Lung (tissue), 11 donors: ENCODE measurements at regions not wholly inside any gene's neighbourhood (a gene's known extent, or its start where the extent isn't known, plus 50 kb on each side); places are given as distances from the start of the nearest gene placed in this dataset.

Source experiments
- ATAC-seq: fragments of 200-7000 bp; cut with Tn5 transposase; one replicate; pipeline ENCODE4 v1.9.1; 2020; ENCODE audit warnings: moderate number of reproducible peaks; ENCODE audit not compliant: insufficient read depth, low FRiP score
- DNase-seq, 3 donors: peaks; one replicate each; pipeline ENCODE4 v3.0.0-alpha.2; 2013 to 2017
- H3K27ac ChIP-seq, 2 donors: one replicate each; pipeline ENCODE4 v1.5.1; 2013; ENCODE audit warnings: mild to moderate bottlenecking in 2 of 2, moderate library complexity in 2 of 2, control low read depth in 1 of 2, inconsistent platforms in 1 of 2, low read depth in 1 of 2, low read length in 1 of 2
- H3K27me3 ChIP-seq, 3 donors: one replicate each; pipeline ENCODE4 v1.5.1; 2013; ENCODE audit warnings: low read length in 2 of 3; ENCODE audit not compliant: control insufficient read depth in 3 of 3, insufficient read depth in 3 of 3
- H3K36me3 ChIP-seq, 4 donors: one replicate each; pipeline ENCODE4 v1.5.1; 2013; ENCODE audit warnings: low read length in 4 of 4, mild to moderate bottlenecking in 1 of 4, moderate library complexity in 1 of 4; ENCODE audit not compliant: control insufficient read depth in 4 of 4, insufficient read depth in 4 of 4
- H3K4me1 ChIP-seq, 5 donors: one replicate each; pipeline ENCODE4 v1.5.1; 2013; ENCODE audit warnings: low read length in 5 of 5, mild to moderate bottlenecking in 2 of 5, moderate library complexity in 1 of 5; ENCODE audit not compliant: control insufficient read depth in 5 of 5, insufficient read depth in 5 of 5
- H3K4me3 ChIP-seq: one replicate; pipeline ENCODE4 v1.5.1; 2013; ENCODE audit warnings: mild to moderate bottlenecking, control low read depth, moderate library complexity
- H3K9ac ChIP-seq, 2 donors: one replicate each; pipeline ENCODE4 v1.5.1; 2013; ENCODE audit warnings: low read length in 2 of 2, control low read depth in 1 of 2; ENCODE audit not compliant: insufficient read depth in 1 of 2
- H3K9me3 ChIP-seq, 4 donors: one replicate each; pipeline ENCODE4 v1.5.1; 2013; ENCODE audit warnings: low read length in 3 of 4, mild to moderate bottlenecking in 1 of 4, moderate library complexity in 1 of 4; ENCODE audit not compliant: control insufficient read depth in 4 of 4, insufficient read depth in 3 of 4
- WGBS, 2 donors: extraction: QIAGEN DNeasy Blood & Tissue Kit; methylation state at CpG; one replicate each; pipeline ENCODE4 v1.1.7; 2013; 5-methylcytosine and 5-hydroxymethylcytosine counted together
- TF ChIP-seq, protein P1 (sequence below): IDR thresholded peaks from 2 replicates; pipeline ENCODE4 v1.5.1; 2012; ENCODE audit warnings: mild to moderate bottlenecking; ENCODE audit errors: control extremely low read depth, extremely low read depth
- donor health status: control.
- donor health status: control.
- donor health status: Bipolar disorder and iron deficiency.
- donor health status: healthy.
- donor health status: DM: yes; HTN: yes; CAD: no.

DNA sequence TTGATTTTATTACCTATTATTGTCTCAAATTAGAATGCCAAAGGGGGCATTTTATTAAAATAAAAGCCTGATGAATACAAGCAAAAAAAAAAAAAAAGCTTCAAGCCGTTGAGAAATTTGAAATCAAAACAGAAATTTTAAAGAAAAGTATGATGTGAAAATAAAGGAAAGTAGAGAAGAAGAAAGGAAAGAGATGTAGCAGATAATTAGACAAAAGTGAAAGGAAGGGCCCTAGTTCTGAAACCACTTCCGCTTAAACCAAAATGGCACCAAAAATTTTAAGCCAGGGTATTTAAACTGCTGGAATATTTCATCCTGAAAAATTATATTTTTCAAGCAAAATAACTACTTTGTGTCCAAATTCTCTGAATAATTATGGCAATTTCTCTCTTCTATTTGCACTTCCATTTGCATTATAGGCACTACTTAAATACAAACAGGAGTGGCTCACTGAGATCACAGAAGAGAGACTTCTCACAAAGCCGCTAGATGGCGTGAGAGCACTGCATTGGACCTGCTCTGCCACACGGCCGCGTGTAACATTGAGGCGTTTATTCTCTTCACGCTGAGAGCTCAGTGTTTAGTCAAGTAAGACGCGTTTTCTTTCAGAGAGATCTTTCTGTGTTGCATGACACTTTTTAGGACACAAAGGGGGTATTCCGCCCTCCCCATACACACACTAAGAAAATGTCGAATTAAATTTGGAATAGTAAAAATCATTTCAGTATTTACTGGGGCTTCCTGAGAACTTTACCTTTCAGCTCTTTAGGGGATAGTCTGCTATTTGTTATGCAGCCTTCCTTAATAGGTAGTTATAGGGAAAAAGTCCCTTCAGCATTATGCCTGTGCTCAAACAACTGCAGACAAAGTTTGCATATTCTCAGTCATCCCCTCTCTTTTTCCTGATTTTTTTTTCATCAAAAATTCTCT lies 368.4 kb upstream of the CCNH start:
- TF ChIP-seq, protein P1, sequence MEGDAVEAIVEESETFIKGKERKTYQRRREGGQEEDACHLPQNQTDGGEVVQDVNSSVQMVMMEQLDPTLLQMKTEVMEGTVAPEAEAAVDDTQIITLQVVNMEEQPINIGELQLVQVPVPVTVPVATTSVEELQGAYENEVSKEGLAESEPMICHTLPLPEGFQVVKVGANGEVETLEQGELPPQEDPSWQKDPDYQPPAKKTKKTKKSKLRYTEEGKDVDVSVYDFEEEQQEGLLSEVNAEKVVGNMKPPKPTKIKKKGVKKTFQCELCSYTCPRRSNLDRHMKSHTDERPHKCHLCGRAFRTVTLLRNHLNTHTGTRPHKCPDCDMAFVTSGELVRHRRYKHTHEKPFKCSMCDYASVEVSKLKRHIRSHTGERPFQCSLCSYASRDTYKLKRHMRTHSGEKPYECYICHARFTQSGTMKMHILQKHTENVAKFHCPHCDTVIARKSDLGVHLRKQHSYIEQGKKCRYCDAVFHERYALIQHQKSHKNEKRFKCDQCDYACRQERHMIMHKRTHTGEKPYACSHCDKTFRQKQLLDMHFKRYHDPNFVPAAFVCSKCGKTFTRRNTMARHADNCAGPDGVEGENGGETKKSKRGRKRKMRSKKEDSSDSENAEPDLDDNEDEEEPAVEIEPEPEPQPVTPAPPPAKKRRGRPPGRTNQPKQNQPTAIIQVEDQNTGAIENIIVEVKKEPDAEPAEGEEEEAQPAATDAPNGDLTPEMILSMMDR: peak; percentile 84
- H3K27ac ChIP-seq: no peak overlapping the region
- H3K4me1 ChIP-seq: no peaks in the 10 kb centered on the region
- ATAC-seq (peak; percentile 96), DNase-seq (peak; percentile 84 to 91 (median 88))
- no peaks in the 10 kb centered on the region for H3K36me3 ChIP-seq
- no peak overlapping the region for H3K4me3 ChIP-seq
- no peaks in the 10 kb centered on the region for H3K9me3 ChIP-seq
- 11% methylated on average over 13 of the region's 13 CpGs for WGBS, 2 donors
- H3K9ac ChIP-seq: no peak overlapping the region
- peaks cover 0 to 24% (median 19%) of the 10 kb centered on the region in 3 donors for H3K27me3 ChIP-seq

DNA sequence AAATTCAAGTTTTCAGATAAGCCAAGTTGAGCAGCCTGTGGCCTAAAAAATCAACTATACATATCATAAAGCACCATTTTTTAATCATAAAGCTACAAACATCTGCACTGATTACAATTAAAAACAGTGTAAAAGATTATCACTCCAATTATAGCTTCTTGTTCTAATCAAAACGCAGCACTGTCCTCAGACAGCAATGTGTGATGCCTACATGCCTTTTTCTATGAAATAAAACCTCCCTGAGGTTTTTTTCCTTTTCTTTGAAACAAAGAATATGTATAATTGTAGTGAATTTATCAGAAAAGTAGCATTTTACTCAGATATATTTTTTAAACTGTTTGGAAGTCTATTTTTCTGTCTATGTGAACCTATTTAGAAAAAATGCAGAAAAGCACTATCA lies 366.1 kb upstream of the CCNH start:
- DNase-seq: no peak
- no peak for ATAC-seq
- H3K27ac ChIP-seq: no peak overlapping the region
- peaks cover 0 to 20% (median 16%) of the 10 kb centered on the region in 3 donors for H3K27me3 ChIP-seq
- TF ChIP-seq, protein P1: no peak
- no peaks in the 10 kb centered on the region for H3K4me1 ChIP-seq
- no peaks in the 10 kb centered on the region for H3K36me3 ChIP-seq
- no peak overlapping the region for H3K9ac ChIP-seq
- WGBS, 2 donors: 80 to 89% methylated on average over 1 of the region's 1 CpG
- H3K4me3 ChIP-seq: no peak overlapping the region
- no peaks in the 10 kb centered on the region for H3K9me3 ChIP-seq

DNA sequence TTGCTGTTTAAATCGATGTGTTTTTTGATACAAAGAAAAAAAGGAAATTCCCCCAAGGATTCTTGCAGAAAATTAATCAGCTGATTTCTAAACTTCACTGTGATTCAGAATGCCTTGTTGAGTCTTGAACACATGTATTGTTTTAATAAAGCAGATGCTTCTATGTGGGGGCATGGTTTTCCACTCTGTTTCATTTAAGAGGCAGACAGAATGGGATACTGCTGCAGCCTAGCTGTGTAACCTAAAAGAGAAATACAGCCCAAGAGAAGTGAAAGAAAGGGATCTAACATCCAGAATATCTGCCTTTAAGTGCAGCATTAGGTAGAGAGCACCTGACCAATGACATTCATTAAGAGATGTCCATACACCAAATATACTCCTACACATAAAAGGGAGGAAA lies 365.1 kb upstream of the CCNH start:
- Histone ChIP-seq H3K4me1 (no peaks in the 10 kb centered on the region), H3K36me3 (no peaks in the 10 kb centered on the region), H3K9ac (no peak overlapping the region), H3K27ac (no peak overlapping the region), H3K4me3 (no peak overlapping the region), H3K27me3 (peaks cover 0 to 14% (median 10%) of the 10 kb centered on the region in 3 donors), H3K9me3 (no peaks in the 10 kb centered on the region)
- ATAC-seq: no peak
- TF ChIP-seq, protein P1: no peak
- no peak for DNase-seq
- WGBS, 2 donors: 73 to 87% methylated on average over 1 of the region's 1 CpG
